ENCODE measurements at regions not wholly inside any gene's neighbourhood (a gene's known extent, or its start where the extent isn't known, plus 50 kb on each side); places are given as distances from the start of the nearest gene placed in this dataset.

DNA sequence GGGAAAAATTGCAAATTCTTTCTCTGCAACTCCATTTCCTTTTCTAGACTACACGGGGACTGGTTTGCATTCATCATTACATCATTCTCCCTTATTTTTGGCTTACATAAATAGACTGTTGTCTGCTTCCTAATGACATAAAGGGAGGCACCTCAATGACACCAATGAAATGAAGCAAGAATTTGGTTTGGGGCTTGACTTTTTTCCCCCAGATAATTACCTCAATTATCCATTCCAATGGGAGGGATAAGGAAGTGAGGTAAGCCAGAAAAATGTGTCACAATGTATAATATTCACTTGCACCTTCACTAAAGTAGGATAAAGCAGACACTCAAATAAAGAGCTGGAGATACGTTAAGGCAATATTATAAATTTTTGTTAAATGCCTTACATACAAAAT lies 240.6 kb upstream of the GRIP1 start:
- no peak for DNase-seq

DNA sequence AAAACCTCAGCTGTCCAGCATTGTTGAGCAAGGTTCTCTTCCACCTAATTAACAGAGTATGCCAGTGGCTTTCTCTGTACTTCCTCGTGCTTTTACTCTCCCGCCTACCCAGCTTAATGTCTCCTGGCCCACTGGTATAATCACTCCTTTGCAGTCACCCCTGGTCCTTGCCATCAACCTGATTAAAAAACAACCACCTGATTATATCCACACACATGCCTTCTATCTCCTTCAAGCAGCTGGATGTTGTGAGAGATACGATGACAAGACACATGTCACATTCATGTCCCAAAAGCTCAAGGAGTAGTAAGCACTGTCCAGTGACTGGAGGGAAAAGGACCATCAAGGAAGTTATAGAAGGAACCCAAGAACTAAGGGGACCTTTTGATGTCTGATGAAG lies 241.3 kb upstream of the GRIP1 start:
- DNase-seq, result no peak

DNA sequence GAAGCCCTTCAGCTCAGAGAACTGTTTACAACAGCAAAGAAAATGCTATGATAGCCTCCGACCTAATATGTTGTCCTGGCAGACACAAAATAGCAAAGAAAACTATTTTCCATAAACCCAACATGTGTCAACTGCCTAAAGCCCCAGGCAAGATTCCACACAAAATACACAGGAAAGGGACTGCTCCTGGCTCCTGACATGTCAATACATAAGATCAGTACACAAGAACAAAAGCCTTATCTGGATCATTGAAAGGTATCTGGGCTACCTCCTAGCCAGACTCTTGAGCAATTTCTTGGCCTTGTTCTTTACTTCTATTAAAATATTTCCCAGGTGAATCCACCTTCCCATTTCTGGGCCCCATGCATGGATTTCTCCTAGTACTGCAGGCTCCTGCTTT lies 242.3 kb upstream of the GRIP1 start:
- DNase-seq, result no peak

- DNase-seq, result no peak
These were observed 246.2 kb upstream of the GRIP1 start for GRCh38 chr12:66925083-66925482.

DNA sequence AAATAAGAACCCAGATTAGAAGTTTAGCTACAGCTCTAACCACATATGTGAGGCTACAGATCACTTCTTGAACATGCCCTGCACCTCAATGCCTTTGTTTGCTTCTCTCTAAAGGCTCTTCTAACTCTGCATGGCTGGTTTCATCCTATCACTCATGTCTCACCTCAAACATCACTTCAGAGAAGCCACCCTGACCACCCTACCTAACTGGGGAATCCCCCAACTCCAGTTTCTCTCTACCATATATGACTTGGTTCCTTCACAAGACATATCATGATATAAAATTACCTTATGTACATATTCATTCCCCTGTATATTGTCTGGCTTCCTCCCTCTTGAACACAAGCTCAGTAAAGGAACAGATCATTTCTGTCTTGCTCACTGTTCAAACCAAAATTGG lies 250.2 kb upstream of the GRIP1 start:
- peak in 1 of 2 donors; percentile 24 for DNase-seq

GRCh38 chr12:66931091-66931490 lies 252.2 kb upstream of the GRIP1 start:
- no peak for DNase-seq

GRCh38 chr12:66932126-66932525 lies 253.2 kb upstream of the GRIP1 start:
- DNase-seq, result no peak

DNA sequence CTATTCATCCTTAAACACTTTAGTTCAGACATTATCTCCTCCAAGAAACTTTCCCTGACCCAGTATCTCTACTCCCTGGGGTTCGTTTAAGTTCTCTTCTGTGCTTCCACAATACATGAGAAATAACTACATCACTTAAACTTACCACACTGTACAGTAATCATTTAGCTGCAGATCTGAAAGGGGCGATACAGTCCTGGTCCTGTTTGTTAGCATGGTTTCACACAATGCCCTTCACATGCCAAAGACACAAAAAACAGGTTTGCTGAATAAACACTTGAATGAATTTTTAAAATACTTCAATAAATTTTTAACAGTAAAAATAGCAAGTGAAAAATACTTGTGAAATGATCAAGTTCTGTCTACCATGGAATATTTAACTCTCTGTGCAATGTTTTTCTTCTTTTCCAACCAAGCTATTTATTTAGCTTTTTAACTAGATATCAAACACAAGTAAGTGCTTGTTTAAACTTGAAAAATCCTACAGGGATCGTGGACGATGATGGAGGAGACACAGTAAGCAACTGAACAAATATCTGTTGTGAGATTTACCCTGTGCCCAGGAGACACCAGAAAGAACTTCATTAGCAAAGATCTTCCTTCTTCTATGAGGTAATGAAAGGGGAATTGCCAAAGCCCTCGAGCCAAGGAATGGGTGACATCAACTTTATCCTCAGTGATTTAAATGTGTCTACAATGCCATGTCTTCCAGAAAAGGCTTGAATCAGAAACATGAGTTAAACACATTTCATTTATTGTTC lies 255.6 kb upstream of the GRIP1 start:
- no peak for DNase-seq

GRCh38 chr12:66941150-66941549 lies 262.3 kb upstream of the GRIP1 start:
- no peak for DNase-seq

DNA sequence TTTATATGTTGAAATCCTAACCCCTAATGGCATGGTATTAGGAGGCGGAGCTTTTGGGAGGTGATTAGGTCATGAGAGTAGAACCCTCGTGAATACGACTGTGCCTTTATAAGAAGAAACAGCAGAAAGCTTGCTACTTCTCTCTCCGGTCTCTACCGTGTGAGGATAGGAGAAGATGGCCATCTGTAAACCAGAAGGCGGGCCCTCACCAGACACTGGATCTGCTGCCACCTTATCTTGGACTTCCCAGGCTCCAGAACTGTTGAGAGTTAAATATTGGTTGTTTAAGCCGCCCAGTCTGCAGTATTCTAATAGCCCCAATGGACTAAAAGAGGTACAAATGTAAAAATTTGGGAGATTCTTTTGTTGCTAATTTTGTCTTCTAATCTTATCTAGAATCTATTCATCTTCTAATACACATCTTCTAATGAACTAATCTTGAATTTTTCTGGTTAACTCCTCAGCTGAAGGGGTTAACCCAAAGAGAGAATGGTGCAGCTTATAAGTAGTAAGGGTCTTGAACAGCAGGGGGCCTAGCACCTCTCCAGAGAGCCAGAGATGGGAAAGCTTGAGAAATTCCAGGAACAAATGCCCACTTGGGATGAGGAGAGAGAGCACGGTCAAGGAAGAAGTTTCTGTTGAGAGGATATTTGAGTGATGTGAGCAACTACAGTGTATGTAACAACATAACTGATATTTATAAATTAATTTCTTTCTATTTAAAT lies 264.0 kb upstream of the GRIP1 start:
- DNase-seq, result no peak

GRCh38 chr12:66944365-66944764 lies 265.5 kb upstream of the GRIP1 start:
- no peak for DNase-seq

DNA sequence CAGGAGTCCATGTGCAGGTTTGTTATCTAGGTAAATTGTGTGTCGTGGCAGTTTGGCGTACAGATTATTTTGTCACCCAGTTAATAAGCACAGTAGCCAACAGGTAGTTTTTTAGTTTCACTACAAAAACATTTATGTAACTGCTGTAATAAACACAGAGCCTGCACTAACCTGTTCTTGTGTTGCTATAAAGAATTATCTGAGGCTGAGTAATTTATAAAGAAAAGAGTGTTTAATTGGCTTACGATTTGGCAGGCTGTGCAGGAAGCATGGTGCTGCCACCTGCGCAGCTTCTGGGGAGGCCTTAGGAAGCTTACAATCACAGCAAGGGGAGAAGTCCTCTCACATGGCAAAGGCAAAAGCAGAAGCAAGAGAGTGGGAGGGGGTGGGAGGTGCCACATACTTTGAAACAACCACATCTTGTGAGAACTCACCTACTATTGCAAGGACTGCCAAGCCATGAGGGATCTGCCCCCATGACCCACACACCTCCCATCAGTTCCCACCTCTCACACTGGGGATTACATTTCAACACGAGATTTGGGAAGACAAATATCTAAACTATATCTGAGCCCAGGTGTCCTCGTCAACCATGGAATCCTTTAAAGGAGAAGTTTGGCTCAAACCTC lies 266.4 kb upstream of the GRIP1 start:
- DNase-seq, result no peak

GRCh38 chr12:66947119-66947518 lies 268.2 kb upstream of the GRIP1 start:
- DNase-seq, result no peak

GRCh38 chr12:66952668-66953067 lies 273.8 kb upstream of the GRIP1 start:
- no peak for DNase-seq

- DNase-seq, result no peak
These were observed 277.4 kb upstream of the GRIP1 start for GRCh38 chr12:66956300-66956699.

GRCh38 chr12:66959276-66959675 lies 280.4 kb upstream of the GRIP1 start:
- no peak for DNase-seq

DNA sequence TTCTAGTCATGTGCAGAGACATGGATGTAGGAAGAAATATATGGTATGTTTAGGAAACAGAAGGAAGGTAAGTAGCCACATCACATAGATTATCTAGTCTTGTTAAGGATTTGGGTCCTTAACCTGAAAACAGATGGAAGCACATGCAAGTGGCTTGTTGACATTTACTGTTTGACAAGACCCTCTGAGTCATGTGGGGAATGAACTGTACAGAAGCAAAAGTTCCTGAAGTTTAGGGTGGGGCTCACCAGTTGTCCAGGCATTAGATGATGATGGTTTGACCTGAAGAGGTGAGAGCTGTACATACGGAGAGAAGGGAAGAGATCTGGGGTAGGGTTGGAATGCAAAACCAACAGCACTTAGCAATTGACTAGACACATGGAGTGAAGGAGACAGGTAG lies 281.1 kb upstream of the GRIP1 start:
- no peak for DNase-seq

DNA sequence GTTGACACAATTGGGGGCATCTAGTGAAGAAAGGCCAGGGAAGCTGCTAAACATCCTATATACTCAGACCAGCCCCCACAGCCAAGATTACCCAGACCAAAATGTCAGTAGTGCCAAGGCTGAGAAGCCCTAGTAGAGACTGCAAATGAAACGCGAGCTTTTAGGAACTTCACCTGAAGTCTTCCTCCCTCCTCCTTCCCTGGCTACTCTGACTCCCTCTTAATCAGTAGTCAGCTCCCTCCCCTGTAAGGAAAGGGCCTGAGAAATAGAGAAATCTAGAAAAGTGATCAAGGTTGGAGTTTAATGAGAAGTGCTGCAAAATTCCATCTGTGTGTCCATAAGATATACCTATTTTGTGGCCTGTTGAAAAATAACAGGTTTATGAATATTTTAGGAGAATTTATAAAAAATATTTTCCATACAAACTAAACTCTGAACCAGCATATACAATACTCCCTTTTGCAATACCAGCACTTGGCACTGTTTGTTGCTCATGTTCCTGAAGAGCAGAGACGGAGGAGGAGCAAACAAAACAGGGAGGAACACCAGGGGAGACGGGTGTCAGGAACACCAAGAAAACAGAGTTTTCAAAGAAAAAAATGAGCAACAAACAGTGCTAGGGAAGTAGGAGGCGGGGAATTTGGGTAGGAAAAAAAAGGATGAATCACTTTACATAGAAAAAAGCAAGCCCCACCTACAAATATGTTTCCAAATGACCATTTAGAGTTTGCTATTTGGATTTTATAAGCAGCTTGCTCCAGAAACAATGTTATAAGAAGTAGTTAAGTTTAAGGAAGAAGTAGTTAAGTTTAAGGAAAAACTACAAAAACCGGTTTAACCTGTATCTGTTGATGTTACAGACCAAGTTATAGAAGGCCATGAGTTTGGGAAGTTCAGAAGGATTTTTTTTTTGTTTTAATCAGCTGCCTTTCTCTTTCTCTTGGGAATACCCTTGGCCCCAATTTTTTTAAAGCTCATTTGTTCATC lies 282.1 kb upstream of the GRIP1 start:
- DNase-seq, result no peak

GRCh38 chr12:66962290-66962689 lies 283.4 kb upstream of the GRIP1 start:
- no peak for DNase-seq

DNA sequence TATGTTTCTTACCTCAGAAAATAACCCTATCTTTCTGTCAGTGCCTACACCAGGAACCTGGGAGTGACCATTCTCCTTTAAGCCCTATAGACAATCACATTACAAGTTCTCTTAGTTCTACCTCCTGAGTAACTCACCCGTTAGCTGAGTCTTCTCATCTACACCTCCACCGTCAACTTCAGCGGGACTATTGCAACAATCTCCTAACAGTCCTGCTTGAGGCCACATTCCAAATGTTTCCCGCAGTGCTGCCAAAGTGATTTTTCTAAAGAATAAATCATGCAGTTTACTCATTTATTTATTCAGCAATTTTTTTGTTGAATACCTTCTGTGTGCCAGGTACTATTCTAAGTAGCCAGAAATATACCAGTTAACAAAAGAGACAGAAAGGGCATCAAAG lies 285.0 kb upstream of the GRIP1 start:
- DNase-seq, result no peak

GRCh38 chr12:66964629-66965028 lies 285.8 kb upstream of the GRIP1 start:
- DNase-seq, result peak; percentile 16 to 35

- DNase-seq, result no peak
These were observed 286.7 kb upstream of the GRIP1 start for GRCh38 chr12:66965621-66966020.

- no peak for DNase-seq
These were observed 292.9 kb upstream of the GRIP1 start for GRCh38 chr12:66971816-66972215.
